ENCODE measurements at regions not wholly inside any gene's neighbourhood (a gene's known extent, or its start where the extent isn't known, plus 50 kb on each side); places are given as distances from the start of the nearest gene placed in this dataset.

- H3K79me2 ChIP-seq (ENCODE audit: low read length) = no peaks in the 10 kb centered on the region
- no peak overlapping the region for H2AFZ ChIP-seq (ENCODE audit: low read length)
- H3K9ac ChIP-seq (ENCODE audit: low read length) = no peak overlapping the region
- H3K4me1 ChIP-seq (ENCODE audit: low read length) = no peaks in the 10 kb centered on the region
- H4K20me1 ChIP-seq (ENCODE audit: insufficient read depth, low read depth, low read length) = no peaks in the 10 kb centered on the region
- no peaks in the 10 kb centered on the region for H3K9me3 ChIP-seq (ENCODE audit: low read length)
- no peaks in the 10 kb centered on the region for H3K9me2 ChIP-seq (replicated peaks; ENCODE audit: insufficient read depth, low read length)
- no peak overlapping the region for H3K4me3 ChIP-seq (ENCODE audit: low read length)
- H3K4me2 ChIP-seq (ENCODE audit: low read depth, low read length, poor library complexity, severe bottlenecking) = no peak overlapping the region
- no peaks in the 10 kb centered on the region for H3K36me3 ChIP-seq (ENCODE audit: insufficient read depth, low read length)
- DNase-seq = no peak
- no peaks in the 10 kb centered on the region for H3K27me3 ChIP-seq (ENCODE audit: low read length)
- no peak overlapping the region for H3K27ac ChIP-seq (ENCODE audit: low read length)
These were observed 401.7 kb upstream of the VWC2 start for GRCh38 chr7:49371771-49372170.

GRCh38 chr7:49376817-49377375 lies 396.5 kb upstream of the VWC2 start:
- Histone ChIP-seq H3K4me2 (ENCODE audit: low read depth, low read length, poor library complexity, severe bottlenecking) (no peak overlapping the region), H3K4me1 (ENCODE audit: low read length) (no peaks in the 10 kb centered on the region), H3K79me2 (ENCODE audit: low read length) (no peaks in the 10 kb centered on the region), H2AFZ (ENCODE audit: low read length) (no peak overlapping the region), H3K4me3 (ENCODE audit: low read length) (no peak overlapping the region), H3K36me3 (ENCODE audit: insufficient read depth, low read length) (no peaks in the 10 kb centered on the region), H4K20me1 (ENCODE audit: insufficient read depth, low read depth, low read length) (no peaks in the 10 kb centered on the region), H3K9me3 (ENCODE audit: low read length) (no peaks in the 10 kb centered on the region), H3K27me3 (ENCODE audit: low read length) (no peaks in the 10 kb centered on the region), H3K9ac (ENCODE audit: low read length) (no peak overlapping the region), H3K27ac (ENCODE audit: low read length) (no peak overlapping the region), H3K9me2 (replicated peaks; ENCODE audit: insufficient read depth, low read length) (no peaks in the 10 kb centered on the region)
- no peak for DNase-seq

GRCh38 chr7:49386792-49387191 lies 386.6 kb upstream of the VWC2 start:
- Histone ChIP-seq H3K9me3 (ENCODE audit: low read length) (no peaks in the 10 kb centered on the region), H3K27me3 (ENCODE audit: low read length) (peaks cover 3% of the 10 kb centered on the region; the same call in 1 of the 2 replicates), H3K9ac (ENCODE audit: low read length) (no peak overlapping the region), H3K4me2 (ENCODE audit: low read depth, low read length, poor library complexity, severe bottlenecking) (no peak overlapping the region), H4K20me1 (ENCODE audit: insufficient read depth, low read depth, low read length) (no peaks in the 10 kb centered on the region), H3K4me1 (ENCODE audit: low read length) (no peaks in the 10 kb centered on the region), H3K4me3 (ENCODE audit: low read length) (no peak overlapping the region), H2AFZ (ENCODE audit: low read length) (no peak overlapping the region), H3K9me2 (replicated peaks; ENCODE audit: insufficient read depth, low read length) (no peaks in the 10 kb centered on the region), H3K36me3 (ENCODE audit: insufficient read depth, low read length) (no peaks in the 10 kb centered on the region), H3K79me2 (ENCODE audit: low read length) (no peaks in the 10 kb centered on the region), H3K27ac (ENCODE audit: low read length) (no peak overlapping the region)
- no peak for DNase-seq

GRCh38 chr7:49389871-49390479 lies 383.5 kb upstream of the VWC2 start:
- Histone ChIP-seq H3K27me3 (ENCODE audit: low read length) (peaks cover 3% of the 10 kb centered on the region; the same call in 1 of the 2 replicates), H3K36me3 (ENCODE audit: insufficient read depth, low read length) (no peaks in the 10 kb centered on the region), H3K9me3 (ENCODE audit: low read length) (no peaks in the 10 kb centered on the region), H3K9me2 (replicated peaks; ENCODE audit: insufficient read depth, low read length) (no peaks in the 10 kb centered on the region), H2AFZ (ENCODE audit: low read length) (no peak overlapping the region), H3K4me3 (ENCODE audit: low read length) (no peak overlapping the region), H3K27ac (ENCODE audit: low read length) (no peak overlapping the region), H3K79me2 (ENCODE audit: low read length) (no peaks in the 10 kb centered on the region), H3K9ac (ENCODE audit: low read length) (no peak overlapping the region), H4K20me1 (ENCODE audit: insufficient read depth, low read depth, low read length) (no peaks in the 10 kb centered on the region), H3K4me2 (ENCODE audit: low read depth, low read length, poor library complexity, severe bottlenecking) (no peak overlapping the region), H3K4me1 (ENCODE audit: low read length) (no peaks in the 10 kb centered on the region)
- DNase-seq = no peak

GRCh38 chr7:49396229-49396628 lies 377.2 kb upstream of the VWC2 start:
- Histone ChIP-seq H4K20me1 (ENCODE audit: insufficient read depth, low read depth, low read length) (no peaks in the 10 kb centered on the region), H3K4me1 (ENCODE audit: low read length) (no peaks in the 10 kb centered on the region), H2AFZ (ENCODE audit: low read length) (no peak overlapping the region)

GRCh38 chr7:49397750-49398149 lies 375.7 kb upstream of the VWC2 start:
- Histone ChIP-seq H4K20me1 (ENCODE audit: insufficient read depth, low read depth, low read length) (no peaks in the 10 kb centered on the region), H3K36me3 (ENCODE audit: insufficient read depth, low read length) (no peaks in the 10 kb centered on the region), H3K9me3 (ENCODE audit: low read length) (no peaks in the 10 kb centered on the region), H3K27ac (ENCODE audit: low read length) (no peak overlapping the region), H3K9me2 (replicated peaks; ENCODE audit: insufficient read depth, low read length) (no peaks in the 10 kb centered on the region), H3K4me2 (ENCODE audit: low read depth, low read length, poor library complexity, severe bottlenecking) (no peak overlapping the region), H3K27me3 (ENCODE audit: low read length) (no peaks in the 10 kb centered on the region), H2AFZ (ENCODE audit: low read length) (no peak overlapping the region), H3K9ac (ENCODE audit: low read length) (no peak overlapping the region), H3K4me1 (ENCODE audit: low read length) (no peaks in the 10 kb centered on the region), H3K4me3 (ENCODE audit: low read length) (no peak overlapping the region), H3K79me2 (ENCODE audit: low read length) (no peaks in the 10 kb centered on the region)
- DNase-seq = no peak

More at GRCh38 chr7:49396229-49396628, 377.2 kb upstream of the VWC2 start:
- no peaks in the 10 kb centered on the region for H3K79me2 ChIP-seq (ENCODE audit: low read length)
- H3K27ac ChIP-seq (ENCODE audit: low read length) = no peak overlapping the region
- H3K9ac ChIP-seq (ENCODE audit: low read length) = no peak overlapping the region
- H3K4me3 ChIP-seq (ENCODE audit: low read length) = no peak overlapping the region
- H3K36me3 ChIP-seq (ENCODE audit: insufficient read depth, low read length) = no peaks in the 10 kb centered on the region
- no peak overlapping the region for H3K4me2 ChIP-seq (ENCODE audit: low read depth, low read length, poor library complexity, severe bottlenecking)
- no peaks in the 10 kb centered on the region for H3K27me3 ChIP-seq (ENCODE audit: low read length)
- DNase-seq = no peak
- H3K9me2 ChIP-seq (replicated peaks; ENCODE audit: insufficient read depth, low read length) = no peaks in the 10 kb centered on the region
- H3K9me3 ChIP-seq (ENCODE audit: low read length) = no peaks in the 10 kb centered on the region

GRCh38 chr7:49398236-49398635 lies 375.2 kb upstream of the VWC2 start:
- H3K4me3 ChIP-seq (ENCODE audit: low read length) = no peak overlapping the region
- H3K9ac ChIP-seq (ENCODE audit: low read length) = no peak overlapping the region
- no peak overlapping the region for H3K4me2 ChIP-seq (ENCODE audit: low read depth, low read length, poor library complexity, severe bottlenecking)
- no peaks in the 10 kb centered on the region for H3K27me3 ChIP-seq (ENCODE audit: low read length)
- no peaks in the 10 kb centered on the region for H3K4me1 ChIP-seq (ENCODE audit: low read length)
- no peak for DNase-seq
- H4K20me1 ChIP-seq (ENCODE audit: insufficient read depth, low read depth, low read length) = no peaks in the 10 kb centered on the region
- no peaks in the 10 kb centered on the region for H3K9me3 ChIP-seq (ENCODE audit: low read length)
- no peaks in the 10 kb centered on the region for H3K79me2 ChIP-seq (ENCODE audit: low read length)
- H3K36me3 ChIP-seq (ENCODE audit: insufficient read depth, low read length) = no peaks in the 10 kb centered on the region
- no peaks in the 10 kb centered on the region for H3K9me2 ChIP-seq (replicated peaks; ENCODE audit: insufficient read depth, low read length)
- H2AFZ ChIP-seq (ENCODE audit: low read length) = no peak overlapping the region
- no peak overlapping the region for H3K27ac ChIP-seq (ENCODE audit: low read length)

DNA sequence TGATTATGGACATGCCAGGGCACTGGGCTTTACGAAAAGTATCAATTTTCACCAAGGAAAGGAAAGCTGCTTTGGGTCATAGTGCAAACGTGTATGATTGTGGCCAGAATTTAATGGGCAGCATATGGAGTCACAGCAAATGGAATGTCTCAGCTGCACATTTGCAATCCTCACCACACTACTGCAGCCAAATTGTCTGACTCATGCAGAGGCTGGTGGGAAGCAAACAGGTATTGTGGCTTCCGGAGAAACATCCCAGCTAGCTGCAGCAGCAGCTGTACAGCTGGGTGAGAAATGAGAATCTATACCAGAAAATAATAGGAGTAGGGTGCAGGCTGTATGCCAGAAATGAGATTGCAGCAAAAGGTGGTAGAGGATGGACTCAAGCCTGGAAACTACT lies 374.7 kb upstream of the VWC2 start:
- Histone ChIP-seq H3K79me2 (ENCODE audit: low read length) (no peaks in the 10 kb centered on the region), H3K4me1 (ENCODE audit: low read length) (no peaks in the 10 kb centered on the region), H3K27ac (ENCODE audit: low read length) (no peak overlapping the region), H2AFZ (ENCODE audit: low read length) (no peak overlapping the region), H3K36me3 (ENCODE audit: insufficient read depth, low read length) (no peaks in the 10 kb centered on the region), H4K20me1 (ENCODE audit: insufficient read depth, low read depth, low read length) (no peaks in the 10 kb centered on the region), H3K9ac (ENCODE audit: low read length) (no peak overlapping the region), H3K9me3 (ENCODE audit: low read length) (no peaks in the 10 kb centered on the region), H3K9me2 (replicated peaks; ENCODE audit: insufficient read depth, low read length) (no peaks in the 10 kb centered on the region), H3K27me3 (ENCODE audit: low read length) (no peaks in the 10 kb centered on the region), H3K4me2 (ENCODE audit: low read depth, low read length, poor library complexity, severe bottlenecking) (no peak overlapping the region), H3K4me3 (ENCODE audit: low read length) (no peak overlapping the region)
- DNase-seq = no peak
